ENCODE measurements at regions not wholly inside any gene's neighbourhood (a gene's known extent, or its start where the extent isn't known, plus 50 kb on each side); places are given as distances from the start of the nearest gene placed in this dataset.

DNA sequence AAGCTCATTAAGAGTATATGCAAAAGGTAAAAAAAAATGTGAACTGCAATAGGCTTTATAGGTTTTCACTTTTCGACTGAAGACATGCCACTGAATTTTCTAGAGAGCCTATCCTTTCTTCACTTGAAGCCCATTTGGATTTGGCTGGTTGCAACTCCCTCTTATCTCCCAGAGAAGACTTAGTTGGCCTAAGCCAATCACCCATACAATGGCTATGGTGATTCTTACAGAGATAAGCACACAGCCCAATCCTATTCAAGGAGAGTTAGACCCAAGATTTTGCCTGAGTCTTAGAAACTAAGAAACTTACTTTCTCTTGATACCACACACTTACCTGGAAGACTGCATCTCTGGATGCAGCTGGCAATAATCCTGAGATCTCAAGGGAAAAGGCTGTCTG lies 167.3 kb upstream of the PTCHD4 start:
- Histone ChIP-seq H3K4me1 (no peaks in the 10 kb centered on the region), H3K9me3 (no peaks in the 10 kb centered on the region), H3K27me3 (ENCODE audit: insufficient read depth in 3 of 3, low read length in 2 of 3) (no peaks in the 10 kb centered on the region), H3K36me3 (ENCODE audit: insufficient read depth in 1 of 2, low read depth in 1 of 2) (no peaks in the 10 kb centered on the region), H3K4me3 (no peak overlapping the region), H3K27ac (no peak overlapping the region)
- no peak for ATAC-seq
- 77 to 85% (median 77%) methylated on average over 1 of the region's 1 CpG for WGBS, 3 donors
- intact Hi-C loops (cut with DNase I), result no loop called here
- no peak for DNase-seq
- TF ChIP-seq, protein P1, sequence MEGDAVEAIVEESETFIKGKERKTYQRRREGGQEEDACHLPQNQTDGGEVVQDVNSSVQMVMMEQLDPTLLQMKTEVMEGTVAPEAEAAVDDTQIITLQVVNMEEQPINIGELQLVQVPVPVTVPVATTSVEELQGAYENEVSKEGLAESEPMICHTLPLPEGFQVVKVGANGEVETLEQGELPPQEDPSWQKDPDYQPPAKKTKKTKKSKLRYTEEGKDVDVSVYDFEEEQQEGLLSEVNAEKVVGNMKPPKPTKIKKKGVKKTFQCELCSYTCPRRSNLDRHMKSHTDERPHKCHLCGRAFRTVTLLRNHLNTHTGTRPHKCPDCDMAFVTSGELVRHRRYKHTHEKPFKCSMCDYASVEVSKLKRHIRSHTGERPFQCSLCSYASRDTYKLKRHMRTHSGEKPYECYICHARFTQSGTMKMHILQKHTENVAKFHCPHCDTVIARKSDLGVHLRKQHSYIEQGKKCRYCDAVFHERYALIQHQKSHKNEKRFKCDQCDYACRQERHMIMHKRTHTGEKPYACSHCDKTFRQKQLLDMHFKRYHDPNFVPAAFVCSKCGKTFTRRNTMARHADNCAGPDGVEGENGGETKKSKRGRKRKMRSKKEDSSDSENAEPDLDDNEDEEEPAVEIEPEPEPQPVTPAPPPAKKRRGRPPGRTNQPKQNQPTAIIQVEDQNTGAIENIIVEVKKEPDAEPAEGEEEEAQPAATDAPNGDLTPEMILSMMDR (IDR thresholded peaks at IDR 0.05), result no peak

DNA sequence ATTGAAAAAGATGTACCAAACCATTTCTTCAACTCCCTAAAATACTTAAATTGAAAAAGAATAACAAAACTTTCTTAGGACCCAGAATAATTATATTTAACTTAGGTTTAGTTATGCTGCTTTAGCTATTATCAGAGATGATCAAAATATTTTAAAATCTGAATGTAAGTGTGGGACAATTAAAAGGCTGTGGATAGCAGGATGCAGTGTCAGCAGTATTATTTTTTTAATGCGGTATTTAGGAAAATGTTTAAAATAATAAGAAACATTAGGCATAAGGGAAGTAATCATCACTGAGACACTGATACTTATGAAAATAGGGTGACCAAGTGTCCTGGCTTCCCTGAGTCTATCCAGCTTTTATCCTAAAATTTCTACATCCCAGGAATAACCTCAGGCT lies 161.5 kb upstream of the PTCHD4 start:
- H3K4me3 ChIP-seq, result no peak overlapping the region
- H3K36me3 ChIP-seq (ENCODE audit: insufficient read depth in 1 of 2, low read depth in 1 of 2), result no peaks in the 10 kb centered on the region
- no peak overlapping the region for H3K27ac ChIP-seq
- no peaks in the 10 kb centered on the region for H3K4me1 ChIP-seq
- H3K9me3 ChIP-seq, result no peaks in the 10 kb centered on the region
- DNase-seq (no peak), ATAC-seq (no peak)
- 90 to 99% (median 98%) methylated on average over 1 of the region's 1 CpG for WGBS, 3 donors
- intact Hi-C loops (cut with DNase I), result no loop called here
- TF ChIP-seq, protein P1 (IDR thresholded peaks at IDR 0.05), result no peak
- H3K27me3 ChIP-seq (ENCODE audit: insufficient read depth in 3 of 3, low read length in 2 of 3), result no peaks in the 10 kb centered on the region

DNA sequence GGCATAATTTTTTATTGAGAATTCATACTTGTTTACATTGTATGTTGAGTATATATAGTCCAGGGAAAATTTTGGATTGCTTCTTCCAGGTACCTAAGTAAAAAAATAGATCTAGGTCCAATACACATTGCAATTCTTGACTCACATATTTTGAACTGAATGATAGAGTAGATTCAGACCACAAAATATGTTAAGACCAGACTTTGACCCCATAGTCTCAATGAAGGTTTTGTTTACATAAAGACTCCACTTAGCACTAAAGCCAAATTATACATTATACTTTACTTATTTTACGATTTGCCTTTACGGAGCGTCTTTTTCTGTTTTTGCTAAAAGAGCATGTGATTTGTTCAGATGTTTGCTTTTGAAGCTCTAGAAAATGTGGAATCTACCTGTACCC lies 144.1 kb upstream of the PTCHD4 start:
- H3K4me1 ChIP-seq, result no peaks in the 10 kb centered on the region
- intact Hi-C loops (cut with DNase I), result no loop called here
- DNase-seq (no peak), ATAC-seq (no peak)
- 54 to 56% (median 54%) methylated on average over 3 of the region's 3 CpGs for WGBS, 3 donors
- TF ChIP-seq, protein P1 (IDR thresholded peaks at IDR 0.05), result no peak
- H3K27ac ChIP-seq, result no peak overlapping the region
- no peaks in the 10 kb centered on the region for H3K36me3 ChIP-seq (ENCODE audit: insufficient read depth in 1 of 2, low read depth in 1 of 2)
- no peaks in the 10 kb centered on the region for H3K27me3 ChIP-seq (ENCODE audit: insufficient read depth in 3 of 3, low read length in 2 of 3)
- H3K9me3 ChIP-seq, result no peaks in the 10 kb centered on the region
- H3K4me3 ChIP-seq, result no peak overlapping the region

DNA sequence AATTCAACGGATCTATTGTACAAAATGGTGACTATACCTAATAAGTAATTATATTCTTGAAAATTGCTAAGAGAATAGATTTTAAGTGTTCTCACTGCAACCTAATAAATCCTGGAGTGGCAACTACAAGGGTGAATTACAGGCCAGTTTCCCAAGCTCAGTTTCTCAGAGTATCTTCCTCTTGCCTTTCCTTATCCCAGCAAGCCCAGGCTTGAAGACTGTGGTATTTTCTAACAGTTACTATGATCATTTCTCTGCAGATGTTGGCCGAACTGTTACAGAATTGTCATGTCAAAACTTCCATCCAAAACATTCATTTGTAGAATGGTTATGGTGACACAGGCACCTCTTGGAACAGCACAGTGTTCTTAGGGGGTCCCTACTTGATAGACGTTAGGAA lies 138.1 kb upstream of the PTCHD4 start:
- Histone ChIP-seq H3K36me3 (ENCODE audit: insufficient read depth in 1 of 2, low read depth in 1 of 2) (no peaks in the 10 kb centered on the region), H3K4me1 (no peaks in the 10 kb centered on the region), H3K27me3 (ENCODE audit: insufficient read depth in 3 of 3, low read length in 2 of 3) (no peaks in the 10 kb centered on the region), H3K9me3 (no peaks in the 10 kb centered on the region), H3K27ac (no peak overlapping the region), H3K4me3 (no peak overlapping the region)
- intact Hi-C loops (cut with DNase I), result no loop called here
- ATAC-seq, result no peak
- TF ChIP-seq, protein P1 (IDR thresholded peaks at IDR 0.05), result no peak
- WGBS, 3 donors, result 49 to 68% (median 50%) methylated on average over 3 of the region's 3 CpGs
- DNase-seq, result no peak

DNA sequence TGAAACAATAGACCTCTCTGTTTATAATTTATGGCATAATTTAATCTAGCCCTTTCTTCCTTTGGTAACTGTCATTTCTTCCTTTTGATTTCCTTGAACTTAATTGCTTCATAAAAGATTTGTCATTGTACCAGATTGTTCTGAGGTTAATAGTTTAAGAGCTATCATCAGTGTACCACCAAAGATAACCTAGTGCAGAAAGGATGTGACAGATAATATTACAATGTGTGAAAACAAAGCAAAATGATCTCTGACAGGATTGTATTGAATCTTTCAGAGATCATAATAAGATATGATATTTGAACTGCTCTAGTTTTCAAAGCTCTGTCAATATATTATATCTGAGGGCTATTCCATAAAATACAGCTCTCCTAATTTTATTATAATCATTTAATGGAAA lies 132.1 kb upstream of the PTCHD4 start:
- no peaks in the 10 kb centered on the region for H3K4me1 ChIP-seq
- no peaks in the 10 kb centered on the region for H3K9me3 ChIP-seq
- no peak overlapping the region for H3K27ac ChIP-seq
- DNase-seq (no peak), ATAC-seq (no peak)
- H3K4me3 ChIP-seq, result no peak overlapping the region
- no peaks in the 10 kb centered on the region for H3K27me3 ChIP-seq (ENCODE audit: insufficient read depth in 3 of 3, low read length in 2 of 3)
- H3K36me3 ChIP-seq (ENCODE audit: insufficient read depth in 1 of 2, low read depth in 1 of 2), result no peaks in the 10 kb centered on the region
- intact Hi-C loops (cut with DNase I), result no loop called here
- TF ChIP-seq, protein P1 (IDR thresholded peaks at IDR 0.05), result no peak

Measured in psoas muscle (tissue), 7 donors.